GM12878 (cell line): ENCODE measurements at regions not wholly inside any gene's neighbourhood (a gene's known extent, or its start where the extent isn't known, plus 50 kb on each side); places are given as distances from the start of the nearest gene placed in this dataset.

Experiments
- ATAC-seq: fragments of 200-7000 bp; cut with Tn5 transposase; 3 replicates; pipeline ENCODE4 v1.9.1; 2020; ENCODE audit warnings: mild to moderate bottlenecking, moderate library complexity
- BruUV-seq: library from RNA; stranded (reverse); fragments of 400-500 nt; replicated peaks from 2 replicates; lab custom pipeline; 2021; lab: Mats Ljungman, UMichigan
- CTCF ChIA-PET: fragments of 300-600 bp; sonication (Branson Sonifier 250); formaldehyde crosslinking; extraction: SDS; loops from one replicate; lab custom pipeline; 2021; ENCODE audit warnings: inconsistent platforms; lab: Yijun Ruan, JAX
- POLR2A ChIA-PET: fragments of 350-600 bp; formaldehyde crosslinking; extraction: SDS; loops from one replicate; lab custom pipeline; 2021; ENCODE audit warnings: inconsistent platforms; lab: Charles Lee
- RAD21 ChIA-PET: fragments of 300-600 bp; sonication (Branson Sonifier 250); formaldehyde crosslinking; loops from one replicate; lab custom pipeline; 2023; ENCODE audit warnings: antibody characterized with exemption; ENCODE audit not compliant: unreplicated experiment; lab: Charles Lee
- SMC1A ChIA-PET: fragments of 300-600 bp; sonication (Branson Sonifier 250); formaldehyde crosslinking; loops from one replicate; lab custom pipeline; 2023; ENCODE audit not compliant: unreplicated experiment, uncharacterized antibody; lab: Charles Lee
- DNase-seq: peaks from one replicate; pipeline ENCODE4 v3.0.0-alpha.2; 2011; ENCODE audit warnings: low read depth, low spot score
- FAIRE-seq: peaks from 3 replicates; lab custom pipeline; 2011; peaks lifted over from hg19 to GRCh38; lab: Jason Lieb, UNC
- H2AFZ ChIP-seq: 2 replicates; pipeline ENCODE4 v1.6.0; 2011; ENCODE audit warnings: low read depth, low read length, control low read depth; ENCODE audit not compliant: control insufficient read depth
- H3K27ac ChIP-seq: 2 replicates; pipeline ENCODE4 v1.5.1; 2011; ENCODE audit warnings: control low read depth; ENCODE audit not compliant: control insufficient read depth, insufficient read depth
- H3K27me3 ChIP-seq, 2 experiments: replicated peaks in 1 of 2; 2 replicates each; pipeline versions ENCODE4 v1.6.0 to v1.6.1; 2011; ENCODE audit warnings: low read length in 1 of 2; ENCODE audit not compliant: control insufficient read depth in 2 of 2, insufficient read depth in 2 of 2
- H3K36me3 ChIP-seq, 2 experiments: 2 replicates each; pipeline ENCODE4 v1.5.1; 2011; ENCODE audit warnings: low read length in 1 of 2; ENCODE audit not compliant: control insufficient read depth in 2 of 2, insufficient read depth in 2 of 2
- H3K4me1 ChIP-seq: 2 replicates; pipeline ENCODE4 v1.6.1; 2011; ENCODE audit warnings: mild to moderate bottlenecking, low read length, moderate library complexity, mixed read lengths; ENCODE audit not compliant: control insufficient read depth, insufficient read depth
- H3K4me2 ChIP-seq: 2 replicates; pipeline ENCODE4 v1.6.0; 2011; ENCODE audit warnings: control low read depth; ENCODE audit not compliant: control insufficient read depth, insufficient read depth
- H3K4me3 ChIP-seq: fragments of 200-600 bp; sonication (generic); 2 replicates; pipeline ENCODE4 v1.5.1; 2016
- H3K79me2 ChIP-seq: 2 replicates; pipeline ENCODE4 v1.6.0; 2011; ENCODE audit warnings: low read length; ENCODE audit not compliant: control insufficient read depth, insufficient read depth
- H3K9ac ChIP-seq: 2 replicates; pipeline ENCODE4 v1.8.0; 2011; ENCODE audit warnings: low read length, control low read depth, mixed read lengths; ENCODE audit not compliant: control insufficient read depth, insufficient read depth
- H3K9me3 ChIP-seq: replicated peaks from 3 replicates; pipeline ENCODE4 v1.5.1; 2011; ENCODE audit warnings: mild to moderate bottlenecking, low read length; ENCODE audit not compliant: control insufficient read depth, insufficient read depth
- H4K20me1 ChIP-seq: 2 replicates; pipeline ENCODE4 v1.6.0; 2011; ENCODE audit not compliant: control insufficient read depth, insufficient read depth
- ATF2 ChIP-seq: IDR thresholded peaks from 2 replicates; pipeline ENCODE4 v1.6.1; 2012; ENCODE audit warnings: low read length, inconsistent platforms
- HDGF ChIP-seq: fragments of 450-650 bp; IDR thresholded peaks from 2 replicates; pipeline ENCODE4 v1.6.1; 2016; ENCODE audit warnings: antibody characterized with exemption
- MLLT1 ChIP-seq: fragments of 450-650 bp; IDR thresholded peaks from 2 replicates; pipeline ENCODE4 v1.6.1; 2016; ENCODE audit warnings: mild to moderate bottlenecking
- NFYA ChIP-seq: IDR thresholded peaks from 2 replicates; pipeline ENCODE4 v1.6.1; 2011; ENCODE audit warnings: low read depth, mild to moderate bottlenecking, low read length, improper control_type of control experiment, borderline replicate concordance
- PBX3 ChIP-seq: IDR thresholded peaks from 2 replicates; pipeline ENCODE4 v1.6.1; 2011; ENCODE audit warnings: mild to moderate bottlenecking, low read depth, low read length, moderate library complexity; ENCODE audit not compliant: insufficient replicate concordance
- POLR2A ChIP-seq: IDR thresholded peaks from 2 replicates; pipeline ENCODE4 v1.6.1; 2011; ENCODE audit warnings: low read depth, mild to moderate bottlenecking, low read length
- RAD21 ChIP-seq: IDR thresholded peaks from 2 replicates; pipeline ENCODE4 v1.6.1; 2011; ENCODE audit warnings: mild to moderate bottlenecking, low read depth, low read length, moderate library complexity; ENCODE audit not compliant: insufficient read depth
- WGBS: methylation state at CpG from one replicate; pipeline ENCODE4 v1.1.6; 2016; ENCODE audit warnings: low lambda C conversion rate; ENCODE audit not compliant: insufficient replicate concordance, insufficient coverage; ENCODE audit errors: missing lambda C conversion rate; 5-methylcytosine and 5-hydroxymethylcytosine counted together
- in situ Hi-C: fragments of 300-500 bp; cut with MboI; formaldehyde crosslinking; loops from 9 replicates; pipeline ENCODE4 v1.14.3; 2018; ENCODE audit warnings: mixed read lengths
- intact Hi-C: fragments of 100-400 bp; cut with micrococcal nuclease; formaldehyde crosslinking; loops from one replicate; pipeline ENCODE4 v1.14.2; 2022; ENCODE audit not compliant: unreplicated experiment

- TF ChIP-seq PBX3 (no peak), MLLT1 (no peak), HDGF (no peak)
- TF ChIP-seq, all 136 proteins: peak for 0
These were observed 177.9 kb upstream of the MAP3K1 start (continued) for GRCh38 chr5:56637321-56637920.

- Histone ChIP-seq H3K79me2 (no peaks in the 10 kb centered on the region), H3K9me3 (no peaks in the 10 kb centered on the region; the same call in 2 of the 3 replicates)
- POLR2A ChIA-PET = no interaction called here
- TF ChIP-seq RAD21 (no peak), NFYA (no peak), ATF2 (no peak), POLR2A (no peak)
- TF ChIP-seq, all 136 proteins: peak for 0
- Histone ChIP-seq H3K4me2 (no peak overlapping the region), H4K20me1 (no peaks in the 10 kb centered on the region), H3K27ac (no peak overlapping the region), H3K9ac (no peak overlapping the region), H2AFZ (no peak overlapping the region), H3K4me3 (no peak overlapping the region), H3K4me1 (no peaks in the 10 kb centered on the region), H3K36me3 (no peaks in the 10 kb centered on the region), H3K27me3 (peaks cover 0 to 3% of the 10 kb centered on the region in 2 experiments; a peak in 3 of 4 replicates)
- FAIRE-seq (no peak), ATAC-seq (no peak), DNase-seq (no peak)
- ChIA-PET SMC1A (interaction anchor here (0.6 to 1.4 kb wide), 2 partner anchors 35 to 128 kb away, joined by 3 read pairs; no protein-coding TSS in a partner anchor), CTCF (no interaction called here), RAD21 (interaction anchor here (1.7 kb wide), 1 partner anchor 204 kb away, joined by 6 read pairs; no protein-coding TSS in a partner anchor)
- 20% methylated on average over 1 of the region's 1 CpG for WGBS
- in situ Hi-C loops (no loop called here), intact Hi-C loops (no loop called here)
- no TSS peak for BruUV-seq
These were observed 181.4 kb upstream of the MAP3K1 start for GRCh38 chr5:56633950-56634349.
